Endothelial cell (in vitro differentiated cells): ENCODE measurements at regions not wholly inside any gene's neighbourhood (a gene's known extent, or its start where the extent isn't known, plus 50 kb on each side); places are given as distances from the start of the nearest gene placed in this dataset.
"Not testable (repeated sequence)": the region's sequence is repeated elsewhere in the genome, so short reads cannot be mapped to it uniquely, and the experiment has no call there.

Source experiments
- DNase-seq: peaks from one replicate; pipeline ENCODE4 v3.0.0; 2021; ENCODE audit warnings: low spot score
- H3K27ac Mint-ChIP-seq: one replicate; pipeline ENCODE4 v1.8.0; 2021; ENCODE audit warnings: mixed read lengths, inconsistent platforms; ENCODE audit not compliant: unreplicated experiment
- H3K27me3 Mint-ChIP-seq: one replicate; pipeline ENCODE4 v1.8.0; 2021; ENCODE audit warnings: mild to moderate bottlenecking, moderate library complexity, mixed read lengths, inconsistent platforms; ENCODE audit not compliant: unreplicated experiment
- H3K36me3 Mint-ChIP-seq: one replicate; pipeline ENCODE4 v1.8.0; 2021; ENCODE audit warnings: mild to moderate bottlenecking, low read depth, mixed read lengths, inconsistent platforms; ENCODE audit not compliant: unreplicated experiment
- H3K4me1 Mint-ChIP-seq: one replicate; pipeline ENCODE4 v1.8.0; 2021; ENCODE audit warnings: mild to moderate bottlenecking, mixed read lengths, inconsistent platforms; ENCODE audit not compliant: unreplicated experiment
- H3K4me3 Mint-ChIP-seq: one replicate; pipeline ENCODE4 v1.8.0; 2021; ENCODE audit warnings: mild to moderate bottlenecking, mixed read lengths, inconsistent platforms; ENCODE audit not compliant: unreplicated experiment
- H3K9me3 Mint-ChIP-seq: one replicate; pipeline ENCODE4 v1.8.0; 2021; ENCODE audit warnings: mixed read lengths, inconsistent platforms; ENCODE audit not compliant: unreplicated experiment
- TF ChIP-seq, protein P1 (sequence below): fragments of 200-600 bp; sonication (generic); IDR thresholded peaks from one replicate; pipeline ENCODE4 v1.5.0; 2021; ENCODE audit warnings: antibody characterized with exemption; ENCODE audit not compliant: unreplicated experiment

GRCh38 chr2:154507186-154507585, 191.3 kb upstream of the KCNJ3 start:
- Mint-ChIP-seq H3K27ac (no peak overlapping the region), H3K4me3 (no peak overlapping the region), H3K4me1 (peaks cover 10% of the 10 kb centered on the region), H3K36me3 (no peaks in the 10 kb centered on the region), H3K9me3 (no peaks in the 10 kb centered on the region), H3K27me3 (peaks cover 2% of the 10 kb centered on the region)
- TF ChIP-seq, protein P1, sequence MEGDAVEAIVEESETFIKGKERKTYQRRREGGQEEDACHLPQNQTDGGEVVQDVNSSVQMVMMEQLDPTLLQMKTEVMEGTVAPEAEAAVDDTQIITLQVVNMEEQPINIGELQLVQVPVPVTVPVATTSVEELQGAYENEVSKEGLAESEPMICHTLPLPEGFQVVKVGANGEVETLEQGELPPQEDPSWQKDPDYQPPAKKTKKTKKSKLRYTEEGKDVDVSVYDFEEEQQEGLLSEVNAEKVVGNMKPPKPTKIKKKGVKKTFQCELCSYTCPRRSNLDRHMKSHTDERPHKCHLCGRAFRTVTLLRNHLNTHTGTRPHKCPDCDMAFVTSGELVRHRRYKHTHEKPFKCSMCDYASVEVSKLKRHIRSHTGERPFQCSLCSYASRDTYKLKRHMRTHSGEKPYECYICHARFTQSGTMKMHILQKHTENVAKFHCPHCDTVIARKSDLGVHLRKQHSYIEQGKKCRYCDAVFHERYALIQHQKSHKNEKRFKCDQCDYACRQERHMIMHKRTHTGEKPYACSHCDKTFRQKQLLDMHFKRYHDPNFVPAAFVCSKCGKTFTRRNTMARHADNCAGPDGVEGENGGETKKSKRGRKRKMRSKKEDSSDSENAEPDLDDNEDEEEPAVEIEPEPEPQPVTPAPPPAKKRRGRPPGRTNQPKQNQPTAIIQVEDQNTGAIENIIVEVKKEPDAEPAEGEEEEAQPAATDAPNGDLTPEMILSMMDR, result no peak
- DNase-seq, result no peak

DNA sequence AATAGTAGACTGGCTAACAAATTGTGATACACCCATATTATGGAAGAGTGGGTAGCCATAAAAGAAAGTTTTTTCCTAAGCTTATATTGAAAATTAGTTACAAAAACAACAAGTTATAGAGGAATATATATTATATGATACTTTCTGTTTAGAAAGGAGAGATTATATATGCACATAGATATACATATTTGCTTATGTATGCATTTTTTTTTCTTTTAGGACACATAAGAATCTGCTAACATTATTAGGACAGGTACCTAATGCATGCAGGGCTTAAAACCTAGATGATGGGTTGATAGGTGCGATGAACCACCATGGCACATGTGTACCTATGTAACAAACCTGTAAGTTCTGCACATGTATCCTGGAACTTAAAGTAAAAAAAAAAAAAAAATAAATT, 179.6 kb upstream of the KCNJ3 start:
- H3K9me3 Mint-ChIP-seq, result no peaks in the 10 kb centered on the region
- no peak overlapping the region for H3K4me3 Mint-ChIP-seq
- H3K27ac Mint-ChIP-seq, result no peak overlapping the region

GRCh38 chr2:154520951-154521350, 177.5 kb upstream of the KCNJ3 start:
- not testable (repeated sequence) for H3K27ac Mint-ChIP-seq, H3K4me3 Mint-ChIP-seq, H3K4me1 Mint-ChIP-seq, H3K9me3 Mint-ChIP-seq, H3K36me3 Mint-ChIP-seq, H3K27me3 Mint-ChIP-seq, DNase-seq

More for the DNA sequence above, 179.6 kb upstream of the KCNJ3 start:
- Mint-ChIP-seq H3K4me1 (peaks cover 2% of the 10 kb centered on the region), H3K27me3 (peaks cover 2% of the 10 kb centered on the region), H3K36me3 (no peaks in the 10 kb centered on the region)
- no peak for DNase-seq
- TF ChIP-seq, protein P1, result no peak

- Mint-ChIP-seq H3K36me3 (no peaks in the 10 kb centered on the region), H3K9me3 (no peaks in the 10 kb centered on the region), H3K27me3 (peaks cover 2% of the 10 kb centered on the region), H3K4me3 (no peak overlapping the region), H3K4me1 (no peaks in the 10 kb centered on the region), H3K27ac (no peak overlapping the region)
- TF ChIP-seq, protein P1, result no peak
- no peak for DNase-seq
These were observed 172.3 kb upstream of the KCNJ3 start for GRCh38 chr2:154526234-154526633.

DNA sequence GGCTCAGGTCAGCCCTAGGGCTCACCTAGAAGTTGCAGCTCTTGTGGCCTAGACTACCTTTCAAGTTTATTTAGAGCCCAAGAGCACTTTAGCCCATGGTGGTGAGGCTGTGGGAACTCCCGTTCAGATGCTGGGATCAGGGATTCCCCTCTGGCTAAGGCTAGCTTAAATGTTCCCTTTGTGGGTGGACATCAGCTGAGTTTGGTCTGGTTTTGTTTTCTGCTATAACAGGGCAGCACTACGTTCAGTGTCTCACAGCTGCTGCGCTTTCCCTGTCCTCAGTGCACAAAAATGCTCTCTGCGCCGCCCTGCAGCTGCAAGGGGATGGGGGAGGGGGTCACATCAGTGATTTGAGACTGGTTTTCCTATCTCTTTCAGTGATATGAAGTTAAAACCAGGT, 170.5 kb upstream of the KCNJ3 start:
- no peaks in the 10 kb centered on the region for H3K9me3 Mint-ChIP-seq
- no peaks in the 10 kb centered on the region for H3K36me3 Mint-ChIP-seq
- TF ChIP-seq, protein P1, result no peak
- no peak for DNase-seq
- H3K27ac Mint-ChIP-seq, result no peak overlapping the region
- H3K27me3 Mint-ChIP-seq, result no peaks in the 10 kb centered on the region
- no peak overlapping the region for H3K4me3 Mint-ChIP-seq
- no peaks in the 10 kb centered on the region for H3K4me1 Mint-ChIP-seq

DNA sequence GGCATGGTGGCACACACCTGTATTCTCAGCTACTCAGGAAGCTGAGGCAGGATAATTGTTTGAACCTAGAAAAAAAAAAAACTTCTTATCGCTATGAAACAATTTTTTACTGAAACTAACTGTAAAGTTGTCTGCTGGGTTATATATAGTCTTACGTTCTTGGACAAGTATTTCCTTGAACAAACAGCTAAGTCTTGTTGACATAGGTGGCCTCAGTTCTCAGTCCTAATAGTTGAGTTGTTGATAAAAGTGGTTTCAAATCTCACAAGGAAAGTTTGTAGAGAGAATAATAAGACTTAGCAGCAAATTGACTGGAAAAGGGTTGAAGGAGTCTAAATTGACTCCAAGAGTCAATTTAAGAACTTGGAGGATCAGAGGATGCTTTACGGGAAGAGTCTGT, 166.5 kb upstream of the KCNJ3 start:
- no peak for DNase-seq
- TF ChIP-seq, protein P1, result no peak
- Mint-ChIP-seq H3K27ac (no peak overlapping the region), H3K4me1 (no peaks in the 10 kb centered on the region), H3K27me3 (no peaks in the 10 kb centered on the region), H3K4me3 (no peak overlapping the region), H3K36me3 (no peaks in the 10 kb centered on the region), H3K9me3 (no peaks in the 10 kb centered on the region)
